ENCODE measurements at regions not wholly inside any gene's neighbourhood (a gene's known extent, or its start where the extent isn't known, plus 50 kb on each side); places are given as distances from the start of the nearest gene placed in this dataset.
"Not testable (repeated sequence)": the region's sequence is repeated elsewhere in the genome, so short reads cannot be mapped to it uniquely, and the experiment has no call there.

- POLR2A ChIA-PET: no interaction called here
- intact Hi-C loops (cut with micrococcal nuclease; ENCODE audit: unreplicated experiment): no loop called here
- CTCF ChIA-PET: interaction anchor here (0.5 kb wide), 1 partner anchor 38 kb away, joined by 5 read pairs; no protein-coding TSS in a partner anchor
- DNase-seq (ENCODE audit: low read depth, low spot score) (no peak), ATAC-seq (no peak)
- in situ Hi-C loops (cut with HindIII; ENCODE audit: low pct_unique_long_range_greater_than_20kb, low sequenced_read_pairs): no loop called here
- Histone ChIP-seq H3K4me3 (ENCODE audit: low read depth in 2 of 2, low read length in 2 of 2) (no peak overlapping the region), H3K27me3 (ENCODE audit: control insufficient read depth, insufficient read depth, low read length) (no peaks in the 10 kb centered on the region), H3K9me3 (ENCODE audit: control insufficient read depth, insufficient read depth, low read depth, low read length) (no peaks in the 10 kb centered on the region), H3K36me3 (ENCODE audit: control insufficient read depth, insufficient read depth, low read length) (no peaks in the 10 kb centered on the region), H3K27ac (ENCODE audit: low read length) (no peak overlapping the region), H3K4me1 (ENCODE audit: control insufficient read depth, insufficient read depth, low read length) (no peaks in the 10 kb centered on the region)
- BruUV-seq (replicated peaks): no TSS peak
- TF ChIP-seq REST (IDR thresholded peaks at IDR 0.05; ENCODE audit: insufficient read depth in 1 of 2, low read depth in 2 of 2, low read length in 1 of 2) (no peak), TCF7L2 (IDR thresholded peaks at IDR 0.05; ENCODE audit: low read depth, low read length) (no peak)
Measured at GRCh38 chr6:103326760-103327757, 1532.7 kb downstream of the HACE1 start.

- in situ Hi-C loops (cut with HindIII; ENCODE audit: low pct_unique_long_range_greater_than_20kb, low sequenced_read_pairs): no loop called here
- ATAC-seq: no peak
Measured at GRCh38 chr6:103313432-103313831, 1546.3 kb downstream of the HACE1 start.

GRCh38 chr6:103294376-103294775, 1565.3 kb downstream of the HACE1 start:
- BruUV-seq (replicated peaks); intact Hi-C loops (cut with micrococcal nuclease; ENCODE audit: unreplicated experiment); H3K27ac ChIP-seq (ENCODE audit: low read length); H3K36me3 ChIP-seq (ENCODE audit: control insufficient read depth, insufficient read depth, low read length); H3K27me3 ChIP-seq (ENCODE audit: control insufficient read depth, insufficient read depth, low read length); CTCF ChIA-PET; H3K9me3 ChIP-seq (ENCODE audit: control insufficient read depth, insufficient read depth, low read depth, low read length); H3K4me1 ChIP-seq (ENCODE audit: control insufficient read depth, insufficient read depth, low read length); in situ Hi-C loops (cut with HindIII; ENCODE audit: low pct_unique_long_range_greater_than_20kb, low sequenced_read_pairs); POLR2A ChIA-PET; DNase-seq (ENCODE audit: low read depth, low spot score); H3K4me3 ChIP-seq (ENCODE audit: low read depth in 2 of 2, low read length in 2 of 2); ATAC-seq: not testable (repeated sequence)

More at GRCh38 chr6:103313432-103313831, 1546.3 kb downstream of the HACE1 start:
- POLR2A ChIA-PET: no interaction called here
- no peak for DNase-seq (ENCODE audit: low read depth, low spot score)
- H3K4me1 ChIP-seq (ENCODE audit: control insufficient read depth, insufficient read depth, low read length): no peaks in the 10 kb centered on the region
- intact Hi-C loops (cut with micrococcal nuclease; ENCODE audit: unreplicated experiment): no loop called here
- H3K9me3 ChIP-seq (ENCODE audit: control insufficient read depth, insufficient read depth, low read depth, low read length): no peaks in the 10 kb centered on the region
- CTCF ChIA-PET: no interaction called here
- no TSS peak for BruUV-seq (replicated peaks)
- H3K36me3 ChIP-seq (ENCODE audit: control insufficient read depth, insufficient read depth, low read length): no peaks in the 10 kb centered on the region
- H3K27ac ChIP-seq (ENCODE audit: low read length): no peak overlapping the region
- TF ChIP-seq REST (IDR thresholded peaks at IDR 0.05; ENCODE audit: insufficient read depth in 1 of 2, low read depth in 2 of 2, low read length in 1 of 2) (no peak), CTCF (IDR thresholded peaks at IDR 0.05) (no peak), SIN3A (IDR thresholded peaks at IDR 0.05; ENCODE audit: borderline replicate concordance, insufficient read depth, low read depth, low read length) (no peak), TCF7L2 (IDR thresholded peaks at IDR 0.05; ENCODE audit: low read depth, low read length) (no peak), POLR2AphosphoS5 (IDR thresholded peaks at IDR 0.05; ENCODE audit: low read depth, low read length) (no peak)
- H3K4me3 ChIP-seq (ENCODE audit: low read depth in 2 of 2, low read length in 2 of 2): no peak overlapping the region
- H3K27me3 ChIP-seq (ENCODE audit: control insufficient read depth, insufficient read depth, low read length): no peaks in the 10 kb centered on the region

Measured in Panc1 (cell line).